Skin epidermis (tissue), 12 donors: ENCODE measurements at regions not wholly inside any gene's neighbourhood (a gene's known extent, or its start where the extent isn't known, plus 50 kb on each side); places are given as distances from the start of the nearest gene placed in this dataset.
A peak's percentile ranks its signal among the peaks of the same experiment; 100 is the strongest.

ENCODE experiments used
- H3K27ac ChIP-seq, 21 experiments: fragments of 200-600 bp; sonication (generic) in 11 of 21; one replicate each; pipeline ENCODE4 v1.5.0; 2020; ENCODE audit warnings: mild to moderate bottlenecking in 3 of 21, inconsistent platforms in 2 of 21, moderate library complexity in 2 of 21
- H3K4me3 ChIP-seq, 7 experiments: fragments of 200-600 bp; sonication (generic) in 2 of 7; one replicate each; pipeline ENCODE4 v1.5.0; 2020; ENCODE audit warnings: inconsistent platforms in 2 of 7, mild to moderate bottlenecking in 2 of 7, moderate library complexity in 1 of 7

- Histone ChIP-seq H3K27ac (no peak overlapping the region), H3K4me3 (no peak overlapping the region)
Observed at GRCh38 chr2:12863937-12864336, 147.2 kb downstream of the TRIB2 start.

DNA sequence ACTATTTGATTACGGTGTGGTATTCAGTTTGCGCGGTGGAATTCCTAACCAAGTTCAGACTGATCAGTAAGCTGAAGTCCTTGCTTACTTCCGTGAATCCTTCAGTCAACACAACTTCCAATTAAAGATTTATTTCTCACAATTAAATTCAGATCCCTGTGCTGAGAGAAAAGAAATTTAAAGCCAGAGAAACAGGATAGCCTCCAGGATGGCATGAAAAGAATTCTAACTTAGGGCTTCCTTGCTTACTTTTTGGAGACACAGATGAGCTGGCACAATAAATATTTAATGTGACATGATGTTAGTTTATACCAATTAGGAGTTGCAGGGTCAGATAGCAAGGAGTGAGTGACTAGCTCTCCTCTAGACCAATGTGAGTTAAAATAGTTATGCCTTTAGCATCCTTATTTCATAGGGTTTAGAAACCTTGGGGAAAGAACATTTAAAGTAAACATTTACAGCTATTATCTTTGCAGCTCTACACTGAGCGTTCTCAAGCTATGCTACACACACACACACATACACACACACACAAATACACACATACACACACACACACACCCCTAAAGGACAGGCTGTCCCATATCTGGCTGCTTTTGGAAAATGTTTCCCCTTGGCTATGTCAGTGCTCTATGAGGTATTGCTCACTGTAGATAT is 151.0 kb downstream of the TRIB2 start:
- H3K27ac ChIP-seq: no peak overlapping the region

GRCh38 chr2:12870692-12871091 is 154.0 kb downstream of the TRIB2 start:
- no peak overlapping the region for H3K27ac ChIP-seq
- no peak overlapping the region for H3K4me3 ChIP-seq

More for the DNA sequence above, 151.0 kb downstream of the TRIB2 start:
- H3K4me3 ChIP-seq: no peak overlapping the region

GRCh38 chr2:12871694-12872315 is 155.1 kb downstream of the TRIB2 start:
- no peak overlapping the region for H3K27ac ChIP-seq
- H3K4me3 ChIP-seq: no peak overlapping the region

DNA sequence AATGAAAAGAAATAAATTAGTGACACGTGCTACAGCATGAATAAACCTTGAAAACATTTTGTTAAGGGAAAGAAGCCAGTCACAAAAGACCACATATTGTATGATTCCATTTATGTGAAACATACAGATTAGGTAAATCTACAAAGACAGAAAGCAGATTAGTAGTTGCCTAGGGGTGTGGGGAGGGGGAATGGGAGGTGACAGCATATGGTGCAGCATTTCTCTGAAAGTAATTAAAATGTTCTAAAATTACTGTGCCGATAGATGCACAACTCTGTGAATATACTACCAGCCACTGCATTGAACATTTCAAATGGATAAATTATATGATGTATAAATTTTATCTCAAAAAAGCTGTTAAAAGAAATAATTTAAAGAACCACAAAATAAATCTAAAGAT is 161.0 kb downstream of the TRIB2 start:
- H3K4me3 ChIP-seq: no peak overlapping the region
- no peak overlapping the region for H3K27ac ChIP-seq

GRCh38 chr2:12879649-12880048 is 162.9 kb downstream of the TRIB2 start:
- no peak overlapping the region for H3K4me3 ChIP-seq
- no peak overlapping the region for H3K27ac ChIP-seq

- H3K4me3 ChIP-seq: no peak overlapping the region
- no peak overlapping the region for H3K27ac ChIP-seq
Observed at GRCh38 chr2:12881952-12882351, 165.2 kb downstream of the TRIB2 start.

- Histone ChIP-seq H3K4me3 (no peak overlapping the region), H3K27ac (no peak overlapping the region)
Observed at GRCh38 chr2:12882393-12882792, 165.7 kb downstream of the TRIB2 start.

DNA sequence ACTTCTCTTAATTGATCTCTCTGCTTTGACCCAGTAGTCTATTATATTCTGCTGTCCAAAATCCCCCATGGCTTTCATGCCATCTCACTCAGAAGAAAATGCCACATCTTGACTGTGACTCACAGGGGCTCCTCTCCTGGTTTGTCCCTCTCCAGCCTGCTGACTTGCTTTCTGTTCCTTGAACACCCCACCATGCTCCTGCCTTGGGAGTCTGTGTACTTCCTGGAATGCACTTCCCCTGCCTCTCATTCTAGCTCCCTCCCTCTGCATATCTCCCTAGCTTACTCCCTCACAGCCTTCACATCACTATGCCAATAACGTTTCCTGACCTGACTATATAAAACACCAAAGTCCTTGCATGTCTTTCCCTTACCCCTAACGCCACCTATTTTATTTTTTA is 167.2 kb downstream of the TRIB2 start:
- Histone ChIP-seq H3K4me3 (no peak overlapping the region), H3K27ac (no peak overlapping the region)

DNA sequence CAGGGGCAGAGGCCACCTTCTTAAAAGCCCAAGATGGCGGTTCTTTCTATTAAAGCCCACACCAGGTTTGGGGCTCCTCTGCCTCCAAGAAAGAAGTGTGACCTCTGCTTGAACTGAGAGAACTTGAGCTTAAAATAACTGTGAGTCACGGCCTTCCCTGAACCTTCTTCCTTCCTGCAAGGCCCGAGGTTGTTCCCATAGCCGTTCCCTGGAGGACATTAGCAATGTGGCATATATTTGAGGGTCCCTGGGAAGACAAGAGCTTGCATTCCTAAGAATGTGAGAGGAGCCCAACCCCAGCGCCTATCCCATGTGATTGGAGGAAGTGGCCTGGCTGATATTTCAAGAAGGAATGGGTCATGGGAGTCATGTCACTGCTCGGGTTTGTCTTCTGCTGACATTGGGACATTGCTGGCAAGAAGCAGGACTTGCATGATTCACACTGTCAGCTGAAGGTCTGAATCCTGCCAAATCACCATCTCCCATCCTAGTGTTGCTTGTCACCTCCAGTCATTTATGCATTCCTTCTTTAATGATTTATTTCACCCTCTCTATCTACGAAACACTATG is 168.1 kb downstream of the TRIB2 start:
- H3K27ac ChIP-seq: peak overlapping the region in 1 of 21 experiments; percentile 18
- H3K4me3 ChIP-seq: no peak overlapping the region

DNA sequence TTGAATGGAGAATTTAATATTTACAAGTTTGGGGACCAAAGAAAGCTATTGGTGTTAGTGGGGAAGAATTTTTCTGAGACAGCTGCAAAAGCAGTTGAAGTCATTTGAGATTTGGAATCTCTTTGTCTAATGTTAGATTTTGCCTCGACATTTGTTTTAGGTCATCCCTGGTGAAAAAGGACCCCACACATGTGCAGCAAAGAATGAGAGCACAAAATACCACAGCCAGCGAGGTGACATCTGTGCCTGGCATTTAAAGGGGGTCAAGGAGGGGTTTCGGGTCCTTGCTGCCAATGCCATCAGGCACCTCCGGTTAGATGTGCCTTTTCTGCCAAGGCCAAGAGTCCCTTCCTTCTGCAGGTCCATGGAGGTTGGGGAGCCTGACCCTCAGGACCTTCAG is 173.3 kb downstream of the TRIB2 start:
- no peak overlapping the region for H3K4me3 ChIP-seq
- H3K27ac ChIP-seq: no peak overlapping the region

- H3K4me3 ChIP-seq: no peak overlapping the region
- no peak overlapping the region for H3K27ac ChIP-seq
Observed at GRCh38 chr2:12890481-12890991, 173.8 kb downstream of the TRIB2 start.

GRCh38 chr2:12895017-12895416 is 178.3 kb downstream of the TRIB2 start:
- Histone ChIP-seq H3K27ac (no peak overlapping the region), H3K4me3 (no peak overlapping the region)

DNA sequence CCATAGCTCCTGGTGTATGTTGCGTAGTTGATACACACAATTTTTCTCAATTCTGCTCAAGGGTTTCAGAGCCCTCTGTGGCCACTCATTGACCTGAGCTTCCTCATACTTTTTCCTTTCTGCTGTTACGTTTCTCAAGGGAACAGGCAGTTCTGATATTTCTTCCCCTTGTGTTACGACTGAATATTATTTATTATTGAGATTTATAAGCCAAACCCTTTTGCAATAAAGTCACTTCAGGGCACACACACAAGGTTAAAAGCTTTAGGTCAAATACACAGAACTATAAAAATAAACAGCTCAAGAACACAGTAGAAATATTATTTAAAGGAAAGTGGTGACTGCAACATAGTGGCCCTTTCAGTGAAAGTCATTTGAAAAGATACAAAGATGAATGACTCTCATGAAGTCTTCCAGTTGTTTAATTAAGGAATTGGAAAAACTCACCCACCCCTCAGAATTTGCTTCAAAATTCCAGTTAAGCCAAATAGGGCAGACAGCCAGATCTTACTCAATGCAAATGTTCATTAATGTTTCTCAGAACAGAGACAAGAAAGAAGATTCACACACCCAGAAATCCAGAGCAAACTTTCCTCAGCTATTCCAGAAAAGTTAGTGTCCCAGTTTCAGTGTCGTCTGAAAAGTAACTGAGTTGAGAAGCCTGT is 179.7 kb downstream of the TRIB2 start:
- no peak overlapping the region for H3K27ac ChIP-seq

GRCh38 chr2:12897181-12897580 is 180.4 kb downstream of the TRIB2 start:
- Histone ChIP-seq H3K27ac (peak overlapping the region in 2 of 21 experiments; percentile 14 to 24), H3K4me3 (no peak overlapping the region)

More for the DNA sequence above, 179.7 kb downstream of the TRIB2 start:
- H3K4me3 ChIP-seq: no peak overlapping the region

GRCh38 chr2:12903272-12903671 is 186.5 kb downstream of the TRIB2 start:
- Histone ChIP-seq H3K4me3 (no peak overlapping the region), H3K27ac (no peak overlapping the region)

DNA sequence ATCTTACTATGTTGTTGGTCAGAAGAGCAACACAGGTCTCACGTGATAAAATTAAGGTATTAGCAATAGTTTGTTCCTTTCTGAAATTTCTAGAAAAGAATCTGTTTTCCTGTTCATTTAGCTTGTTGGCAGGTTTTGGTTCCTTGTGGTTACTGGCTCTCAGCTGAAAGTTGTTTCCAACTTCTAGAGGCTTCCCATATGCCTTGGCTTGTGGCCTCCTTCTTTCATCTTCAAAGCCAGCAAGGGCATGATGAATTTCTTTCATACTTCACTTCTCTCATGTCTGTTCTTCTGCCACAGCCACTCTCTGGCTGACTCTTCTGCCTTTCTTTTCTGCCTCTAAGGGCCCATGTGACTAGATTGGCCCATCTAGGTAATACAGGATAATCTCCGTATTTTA is 193.7 kb downstream of the TRIB2 start:
- no peak overlapping the region for H3K4me3 ChIP-seq

DNA sequence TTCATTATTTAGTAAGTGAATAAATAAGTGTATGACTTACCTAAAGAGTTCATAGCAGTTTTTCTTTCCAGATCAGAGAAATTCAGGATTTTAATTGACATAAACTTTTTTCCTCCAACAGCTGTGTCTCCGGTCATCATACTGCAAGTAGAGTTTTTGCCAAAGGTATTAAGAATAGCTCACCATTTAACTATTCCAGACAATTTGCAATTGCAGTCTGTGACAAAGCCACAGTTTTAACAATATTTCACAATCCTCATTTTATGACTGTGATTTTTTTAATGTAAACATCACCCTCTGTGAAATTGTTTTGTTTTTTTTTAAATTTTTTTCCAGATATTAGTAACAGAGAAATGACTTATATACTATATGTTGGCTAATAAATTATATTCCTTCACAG is 199.1 kb downstream of the TRIB2 start:
- H3K27ac ChIP-seq: no peak overlapping the region
- H3K4me3 ChIP-seq: no peak overlapping the region

More for the DNA sequence above, 193.7 kb downstream of the TRIB2 start:
- H3K27ac ChIP-seq: no peak overlapping the region

DNA sequence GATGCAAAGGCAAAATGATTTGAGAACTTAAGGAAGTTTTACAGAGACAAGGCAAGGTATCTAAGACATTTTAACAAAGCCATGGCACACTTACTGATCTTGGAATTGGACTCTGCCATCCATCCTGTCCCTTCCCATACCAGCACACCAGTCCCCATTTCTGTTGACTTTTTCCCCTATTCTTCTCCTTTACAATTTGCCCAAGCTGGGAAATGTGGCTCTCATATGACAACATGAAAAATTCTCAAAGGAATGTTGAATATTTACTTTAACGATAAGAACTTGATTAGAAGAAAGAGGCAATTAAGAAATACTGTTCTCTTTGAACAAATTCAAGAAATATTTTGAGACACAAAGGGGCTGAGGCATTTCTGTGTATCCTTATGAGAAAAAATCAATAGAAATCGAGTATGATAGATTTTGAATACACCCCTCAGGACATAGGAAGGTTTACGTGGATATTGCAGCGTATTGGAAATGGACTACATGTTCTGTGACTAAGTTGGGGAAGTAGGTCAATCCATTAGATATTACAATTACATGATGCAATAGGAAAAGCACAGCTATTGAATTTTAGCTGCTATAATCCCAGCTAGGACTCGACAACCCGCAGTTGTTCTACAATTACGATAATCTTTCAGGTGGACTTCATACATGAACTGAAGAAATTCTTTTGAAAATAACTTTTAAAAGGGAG is 201.6 kb downstream of the TRIB2 start:
- Histone ChIP-seq H3K27ac (peak overlapping the region in 4 of 21 experiments; percentile 1 to 61 (median 50)), H3K4me3 (no peak overlapping the region)

- Histone ChIP-seq H3K4me3 (no peak overlapping the region), H3K27ac (peak overlapping the region in 3 of 21 experiments; percentile 44 to 61 (median 56))
Observed at GRCh38 chr2:12918835-12919445, 202.2 kb downstream of the TRIB2 start.
